PFSK-1 (cell line): ENCODE measurements at regions not wholly inside any gene's neighbourhood (a gene's known extent, or its start where the extent isn't known, plus 50 kb on each side); places are given as distances from the start of the nearest gene placed in this dataset.

Experiments used
- FOXP2 ChIP-seq: optimal IDR thresholded peaks from 2 replicates; pipeline ENCODE3; 2011; ENCODE audit warnings: borderline replicate concordance, control low read depth, inconsistent platforms; ENCODE audit not compliant: insufficient read depth; ENCODE audit errors: extremely low read length, extremely low read depth
- POLR2AphosphoS5 ChIP-seq: IDR thresholded peaks from 2 replicates; pipeline ENCODE4 v1.6.1; 2012; ENCODE audit warnings: low read depth, mild to moderate bottlenecking, control low read depth, low read length, moderate library complexity
- REST ChIP-seq, 2 experiments: IDR thresholded peaks; 2 replicates each; pipeline versions ENCODE4 v1.6.1 to v1.8.0; 2011 to 2012; ENCODE audit warnings: low read depth in 2 of 2, low read length in 2 of 2, control low read depth in 1 of 2, inconsistent platforms in 1 of 2, mild to moderate bottlenecking in 1 of 2, moderate library complexity in 1 of 2; ENCODE audit not compliant: insufficient read depth in 1 of 2
- SIN3A ChIP-seq: IDR thresholded peaks from 2 replicates; pipeline ENCODE4 v1.6.1; 2012; ENCODE audit warnings: mild to moderate bottlenecking, low read length, moderate library complexity, borderline replicate concordance; ENCODE audit not compliant: insufficient read depth
- TAF1 ChIP-seq: IDR thresholded peaks from 2 replicates; pipeline ENCODE4 v1.6.1; 2012; ENCODE audit warnings: low read length, control low read depth, borderline replicate concordance; ENCODE audit not compliant: insufficient read depth

GRCh38 chr7:101717628-101718357, 88.7 kb upstream of the MYL10 start:
- TF ChIP-seq POLR2AphosphoS5 (no peak), FOXP2 (peak; percentile 72)

DNA sequence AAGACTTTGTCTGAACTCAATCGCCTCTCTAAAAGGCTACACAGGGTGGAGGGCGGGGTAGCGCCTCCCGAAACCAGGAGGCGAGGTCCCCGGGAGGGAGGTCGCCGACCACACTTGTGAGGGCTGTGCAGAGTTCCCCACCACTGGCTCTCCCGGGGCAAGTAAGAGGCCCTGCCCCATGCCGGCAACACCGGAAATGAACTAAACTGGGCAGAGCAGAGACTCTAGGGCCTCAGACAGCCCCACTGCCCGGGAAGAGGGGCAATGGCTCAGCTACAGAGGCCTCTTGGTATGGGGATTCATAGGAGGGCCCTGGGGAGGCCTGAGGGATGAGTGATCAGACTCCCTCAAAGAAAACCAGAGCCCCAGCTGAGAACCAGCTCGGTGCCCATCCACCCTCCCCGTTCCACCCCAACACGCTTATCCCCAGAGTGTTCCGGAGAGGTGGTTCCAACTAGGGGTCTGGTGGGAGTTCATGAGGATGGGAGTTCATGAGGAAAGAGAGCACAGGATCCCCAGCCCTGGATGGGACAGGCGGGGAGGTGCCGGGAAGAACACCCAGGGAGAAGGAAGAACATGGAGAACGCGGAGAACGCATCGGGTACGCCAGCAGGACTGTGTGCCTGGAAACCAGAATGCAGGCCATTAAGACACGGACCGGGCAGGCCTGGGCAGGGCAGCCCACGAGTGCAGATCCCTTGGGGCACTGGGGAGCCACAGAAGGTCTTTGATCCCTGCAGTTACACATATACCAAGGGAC, 89.4 kb upstream of the MYL10 start:
- TF ChIP-seq TAF1 (no peak), POLR2AphosphoS5 (no peak), SIN3A (no peak), REST (IDR thresholded peaks at IDR 0.05; ENCODE audit: insufficient read depth in 1 of 2, low read depth in 2 of 2, low read length in 2 of 2) (no peak), FOXP2 (no peak)

- no peak for TF ChIP-seq POLR2AphosphoS5
- no peak for TF ChIP-seq SIN3A
- TF ChIP-seq REST (IDR thresholded peaks at IDR 0.05; ENCODE audit: insufficient read depth in 1 of 2, low read depth in 2 of 2, low read length in 2 of 2): no peak
- no peak for TF ChIP-seq TAF1
- no peak for TF ChIP-seq FOXP2
Observed at GRCh38 chr7:101719123-101719470, 90.0 kb upstream of the MYL10 start.

- TF ChIP-seq POLR2AphosphoS5: no peak
- TF ChIP-seq FOXP2: no peak
- no peak for TF ChIP-seq SIN3A
- no peak for TF ChIP-seq REST (IDR thresholded peaks at IDR 0.05; ENCODE audit: insufficient read depth in 1 of 2, low read depth in 2 of 2, low read length in 2 of 2)
- no peak for TF ChIP-seq TAF1
Observed at GRCh38 chr7:101720324-101720723, 91.2 kb upstream of the MYL10 start.

GRCh38 chr7:101722247-101722646, 93.2 kb upstream of the MYL10 start:
- TF ChIP-seq SIN3A (no peak), TAF1 (no peak), FOXP2 (peak; percentile 29)

- no peak for TF ChIP-seq FOXP2
- no peak for TF ChIP-seq REST (IDR thresholded peaks at IDR 0.05; ENCODE audit: insufficient read depth in 1 of 2, low read depth in 2 of 2, low read length in 2 of 2)
- no peak for TF ChIP-seq TAF1
- TF ChIP-seq POLR2AphosphoS5: no peak
- no peak for TF ChIP-seq SIN3A
Observed at GRCh38 chr7:101723835-101724234, 93.6 kb upstream of the CUX1 start.
